Embryonic facial prominence (tissue), 1 donor: ENCODE measurements at regions not wholly inside any gene's neighbourhood (a gene's known extent, or its start where the extent isn't known, plus 50 kb on each side); places are given as distances from the start of the nearest gene placed in this dataset.
"Not testable (repeated sequence)": the region's sequence is repeated elsewhere in the genome, so short reads cannot be mapped to it uniquely, and the experiment has no call there.

Experiments
- DNase-seq: peaks from one replicate; pipeline ENCODE4 v3.0.0-alpha.2; 2016; ENCODE audit errors: extremely low spot score

DNA sequence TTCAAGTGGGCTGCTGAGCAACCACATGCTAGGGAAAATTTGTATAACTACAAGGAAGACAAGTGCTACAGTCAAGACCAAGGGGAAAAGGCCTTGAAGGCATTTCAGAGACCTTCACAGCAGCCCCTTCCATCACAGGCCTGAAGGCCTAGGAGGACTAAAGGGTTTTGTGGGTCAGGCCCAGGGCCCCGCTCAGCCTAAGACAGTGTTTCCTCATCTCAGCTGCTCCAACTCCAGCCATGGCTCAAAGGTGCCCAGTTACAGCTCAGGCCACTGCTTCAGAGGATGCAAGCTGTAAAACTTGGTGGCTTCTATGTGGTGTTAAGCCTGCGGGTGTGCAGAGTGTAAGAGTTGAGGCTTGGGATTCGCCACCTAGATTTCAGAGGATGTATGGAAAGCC is 260.5 kb downstream of the NXPE2 start:
- no peak for DNase-seq

DNA sequence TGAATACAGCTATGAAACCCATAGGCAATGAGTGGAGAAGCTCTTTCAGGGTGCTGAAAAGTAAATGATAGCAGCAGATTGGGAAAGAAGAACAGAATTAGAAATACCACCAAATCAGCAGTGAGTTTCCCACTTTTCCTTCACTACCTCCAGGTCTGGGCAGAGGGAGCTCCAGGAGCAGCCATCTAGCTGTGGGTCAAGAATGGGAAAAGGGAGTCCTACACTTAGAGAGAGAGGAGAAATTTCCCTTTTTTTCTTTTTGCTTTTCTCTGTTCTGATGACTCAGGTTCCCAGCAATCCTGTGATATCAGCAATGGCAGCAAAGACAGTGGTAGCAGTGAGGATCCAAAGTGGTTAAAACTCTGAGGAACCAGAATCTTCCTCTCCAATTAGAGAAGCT is 263.9 kb downstream of the NXPE2 start:
- no peak for DNase-seq

DNA sequence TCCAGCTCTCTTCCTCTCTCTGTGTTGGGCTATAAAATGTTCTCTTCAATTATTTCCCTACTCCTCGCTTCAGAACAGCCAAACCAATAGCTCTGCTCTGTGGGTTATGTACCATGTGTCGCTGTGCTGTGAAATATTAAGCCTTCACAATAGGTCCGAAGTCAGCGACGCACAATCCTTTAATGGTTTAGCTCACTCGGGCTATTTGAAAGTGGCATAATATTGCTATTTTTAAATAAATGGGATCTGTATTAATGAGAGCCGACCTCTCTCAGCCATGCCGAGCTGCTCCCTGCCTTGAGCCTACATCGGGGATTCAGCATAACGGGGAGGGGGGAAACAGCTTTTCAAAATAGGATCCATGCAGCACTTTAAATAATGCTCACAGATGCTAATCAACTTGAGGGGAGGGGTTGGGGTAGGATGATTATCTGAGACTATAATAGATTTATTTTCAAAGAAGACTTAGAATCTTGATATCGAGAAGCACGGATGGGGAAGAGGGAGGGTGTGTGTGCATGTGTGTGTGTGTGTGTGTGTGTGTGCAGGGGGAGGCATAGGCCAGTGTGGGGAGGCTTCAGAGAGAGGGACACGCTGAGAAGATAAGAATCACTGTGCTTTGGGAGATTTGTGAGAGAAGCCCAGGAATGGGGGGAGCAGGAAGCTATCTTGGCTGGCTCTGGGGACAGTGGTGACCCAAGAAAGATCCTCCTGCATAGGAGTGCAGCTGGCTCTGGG is 271.5 kb downstream of the NXPE2 start:
- DNase-seq = no peak

DNA sequence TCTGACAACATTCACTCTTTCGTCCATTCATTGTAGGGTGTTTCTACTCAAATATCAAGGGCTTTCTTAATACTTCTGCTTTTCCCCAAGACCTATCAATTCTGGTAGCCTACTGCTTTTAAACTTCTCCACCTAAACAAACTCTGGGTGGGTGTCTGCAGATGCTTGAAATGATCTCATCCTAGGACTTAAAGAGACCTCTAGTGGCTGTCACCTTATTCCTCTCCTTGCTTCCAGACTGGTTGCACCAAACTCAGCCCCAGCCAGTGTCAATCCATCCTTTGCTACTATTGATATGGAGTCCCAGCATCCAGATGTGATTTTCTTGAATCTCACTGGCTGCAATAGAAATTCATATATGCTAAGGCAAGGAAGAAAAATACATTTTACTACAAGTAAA is 274.7 kb downstream of the NXPE2 start:
- no peak for DNase-seq

DNA sequence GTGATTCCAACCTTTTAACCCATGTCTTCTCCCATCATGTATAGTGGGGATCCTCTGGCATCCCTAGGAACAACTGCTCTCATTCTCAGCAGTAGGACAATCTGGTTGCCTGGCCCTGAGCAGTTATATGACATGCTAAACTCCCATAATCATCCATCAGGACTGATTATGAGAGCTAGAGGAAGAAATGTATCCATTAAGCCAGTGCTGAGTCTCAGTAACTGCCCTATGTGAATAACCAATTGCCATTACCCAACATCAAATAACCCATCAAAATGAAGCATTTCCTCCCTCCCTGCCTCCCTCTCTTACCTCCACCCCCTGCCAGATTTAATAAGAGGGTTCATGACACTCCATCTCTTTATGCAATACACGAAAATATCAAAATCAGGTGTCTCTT is 277.6 kb downstream of the NXPE2 start:
- no peak for DNase-seq

DNA sequence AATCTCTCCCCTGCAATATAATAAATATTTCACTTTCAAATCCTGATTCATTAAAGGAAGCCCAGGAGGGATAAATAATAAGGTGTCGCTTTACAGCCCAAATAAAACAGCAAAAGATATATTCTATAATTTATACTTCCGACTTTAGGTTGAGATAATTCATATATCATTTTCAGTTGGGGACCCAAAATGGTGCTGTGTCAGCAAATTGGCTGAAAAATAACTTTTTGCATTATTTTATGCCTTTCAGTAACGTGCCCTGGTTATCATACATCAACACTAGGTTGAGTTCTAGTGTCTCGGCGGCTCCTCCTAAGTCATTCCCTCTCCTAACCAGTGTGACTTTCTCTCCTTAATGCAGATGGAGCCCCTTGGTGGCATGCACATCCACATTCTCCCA is 278.2 kb downstream of the NXPE2 start:
- no peak for DNase-seq

DNA sequence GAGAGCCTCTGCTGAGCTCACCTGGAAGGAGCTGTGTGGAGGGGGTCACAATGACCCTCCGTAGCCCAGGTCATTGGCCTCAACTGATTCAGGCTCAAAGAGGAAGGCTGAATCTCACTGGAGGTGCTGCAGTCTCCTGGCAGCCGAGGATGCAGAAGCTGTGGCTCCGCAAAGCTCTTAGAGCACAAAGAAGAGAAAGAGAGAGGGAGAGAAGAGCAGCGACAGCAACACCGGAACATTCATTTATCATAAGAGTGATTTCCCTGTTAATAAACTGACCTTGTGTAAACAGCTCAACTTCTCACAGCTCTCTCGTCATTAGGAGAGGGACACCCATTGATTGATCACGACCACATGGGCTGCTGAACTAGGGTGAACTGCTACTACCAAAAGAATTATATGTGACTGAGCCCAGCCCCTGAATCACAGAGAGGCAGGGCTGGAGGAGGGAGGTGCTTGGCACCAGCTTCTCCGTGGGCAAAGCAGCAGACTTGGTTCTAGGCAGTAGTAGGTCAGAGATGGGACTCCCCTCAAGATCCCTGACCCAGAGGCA is 281.7 kb downstream of the NXPE2 start:
- no peak for DNase-seq

DNA sequence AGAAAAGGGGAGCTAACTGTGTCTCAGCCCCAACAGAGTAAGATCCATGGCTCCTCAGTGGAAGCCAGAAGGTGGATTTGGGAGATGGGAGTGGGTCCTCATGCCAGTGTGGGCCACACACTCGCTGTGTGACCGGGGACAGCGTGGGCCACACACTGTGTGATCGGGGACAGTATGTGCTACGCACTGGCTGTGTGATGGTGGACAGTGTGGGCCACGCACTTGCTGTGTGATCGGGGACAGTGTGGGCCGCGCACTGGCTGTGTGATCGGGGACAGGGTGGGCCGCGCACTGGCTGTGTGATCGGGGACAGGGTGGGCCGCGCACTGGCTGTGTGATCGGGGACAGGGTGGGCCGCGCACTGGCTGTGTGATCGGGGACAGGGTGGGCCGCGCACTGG is 282.5 kb downstream of the NXPE2 start:
- not testable (repeated sequence) for DNase-seq

DNA sequence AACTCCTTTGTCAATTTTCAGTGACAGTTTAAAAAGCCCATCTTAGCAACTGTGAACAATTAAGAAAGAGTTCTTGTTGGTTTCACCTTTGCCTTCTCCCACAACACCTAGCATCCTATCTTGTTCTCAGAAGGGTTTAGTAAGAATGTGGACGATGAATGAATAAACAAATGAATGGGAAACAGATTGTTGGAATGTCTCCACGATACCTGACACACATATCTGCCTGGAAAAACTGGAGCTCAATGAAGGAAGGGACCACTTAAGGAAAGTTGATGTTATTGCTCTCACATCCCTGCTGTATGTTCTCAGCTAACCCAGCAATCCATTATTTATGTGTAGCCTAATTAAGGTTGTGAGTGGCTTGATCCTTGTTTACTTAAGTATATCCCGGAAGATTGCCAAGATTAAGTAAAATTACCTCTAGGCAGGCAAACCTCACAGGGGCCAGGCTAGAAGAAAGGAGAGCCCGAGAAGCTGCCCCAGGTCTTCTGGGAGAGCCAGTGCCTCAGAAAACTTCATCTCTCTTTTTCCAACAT is 286.4 kb downstream of the NXPE2 start:
- DNase-seq = no peak

DNA sequence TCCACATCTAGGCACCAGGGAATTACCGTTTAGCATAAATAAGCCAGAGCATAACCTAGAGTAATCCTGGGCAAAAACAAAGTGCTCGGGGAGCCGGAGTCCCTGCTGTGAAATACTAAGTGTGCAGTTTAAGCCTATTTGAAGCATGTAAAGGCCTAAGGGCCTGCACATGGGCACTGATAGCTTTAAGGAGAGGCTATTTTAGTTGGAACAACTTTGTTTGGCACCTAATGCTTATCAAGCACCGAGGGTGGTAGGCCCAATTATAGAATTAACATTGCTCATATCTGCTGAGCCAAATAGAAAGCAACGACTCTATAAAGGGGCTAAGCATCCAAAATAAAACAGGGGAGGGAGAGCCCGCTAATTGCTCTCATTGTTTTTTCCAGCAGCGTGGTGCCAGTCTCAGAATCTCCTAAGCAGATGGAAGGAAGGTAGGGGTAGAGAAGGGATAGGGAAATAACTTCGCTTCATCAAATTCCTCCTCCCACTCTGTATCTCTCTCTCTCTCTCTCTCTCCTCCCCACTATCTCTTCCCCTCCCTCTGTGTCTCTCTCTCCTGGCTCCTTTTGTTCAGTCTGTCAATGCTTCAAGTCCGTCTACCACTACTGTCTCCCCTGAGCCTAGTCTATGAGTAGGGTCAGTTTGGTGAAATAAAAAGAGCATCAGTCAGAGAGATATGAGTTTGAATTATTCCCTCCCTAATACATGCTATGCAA is 292.8 kb downstream of the NXPE2 start:
- DNase-seq = no peak

DNA sequence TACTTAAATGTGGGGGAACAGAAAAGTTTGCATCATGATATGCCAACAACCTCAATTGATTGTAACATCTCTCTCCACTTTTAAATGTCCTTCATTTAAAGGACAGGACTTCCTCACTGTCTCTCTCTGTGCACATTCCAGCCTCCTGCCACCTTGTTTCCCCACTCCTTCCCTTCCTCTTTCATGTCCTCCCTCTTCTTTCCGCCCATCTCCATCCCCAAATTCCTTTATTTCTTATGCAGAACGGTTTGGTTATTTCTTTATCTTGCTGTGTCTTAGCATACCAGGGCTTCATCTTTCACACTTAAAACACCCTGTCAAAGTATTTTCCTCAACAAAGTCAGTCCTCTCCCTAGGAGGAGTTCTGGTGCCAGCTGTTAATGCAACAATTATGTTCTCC is 293.8 kb downstream of the NXPE2 start:
- no peak for DNase-seq

DNA sequence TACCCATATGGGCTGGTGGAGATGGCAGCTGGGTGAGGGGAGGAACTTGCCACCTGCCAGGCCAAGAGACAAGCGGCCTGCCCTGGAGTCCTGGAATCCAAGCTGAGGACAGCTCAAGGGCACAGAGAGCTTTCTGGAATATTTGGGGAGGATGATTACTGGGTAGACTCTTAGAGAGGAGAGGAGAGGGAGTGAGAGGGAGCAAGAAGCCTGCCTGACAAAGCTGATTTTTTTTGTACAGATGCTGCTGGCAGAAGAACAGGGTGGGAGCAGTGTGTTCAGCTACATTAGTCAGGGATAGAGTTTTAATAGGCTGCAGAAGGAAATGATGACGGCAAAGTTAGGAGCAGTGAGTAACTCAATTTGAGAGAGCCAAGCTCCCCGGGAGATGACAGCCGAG is 299.3 kb downstream of the NXPE2 start:
- peak; percentile 55 for DNase-seq

DNA sequence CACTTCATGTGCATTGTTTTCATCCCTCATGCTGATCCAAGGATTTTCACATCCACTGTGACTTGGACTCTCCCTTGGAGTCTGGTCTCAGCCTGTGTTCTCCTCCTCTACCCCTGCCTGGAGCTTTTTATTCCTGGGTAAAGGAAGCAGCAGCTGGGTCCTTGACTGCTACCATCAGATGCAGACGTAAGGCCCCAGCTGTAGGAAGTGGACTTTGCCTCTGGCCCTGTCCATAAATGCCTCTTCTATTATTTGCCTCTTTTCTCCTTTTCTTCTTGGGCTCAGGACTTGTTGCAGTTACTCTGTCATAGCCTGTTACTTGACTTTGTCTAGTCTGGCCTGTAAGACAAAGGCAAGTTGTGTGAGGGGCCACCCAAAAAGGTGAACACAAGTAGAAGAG is 303.8 kb downstream of the NXPE2 start:
- no peak for DNase-seq

DNA sequence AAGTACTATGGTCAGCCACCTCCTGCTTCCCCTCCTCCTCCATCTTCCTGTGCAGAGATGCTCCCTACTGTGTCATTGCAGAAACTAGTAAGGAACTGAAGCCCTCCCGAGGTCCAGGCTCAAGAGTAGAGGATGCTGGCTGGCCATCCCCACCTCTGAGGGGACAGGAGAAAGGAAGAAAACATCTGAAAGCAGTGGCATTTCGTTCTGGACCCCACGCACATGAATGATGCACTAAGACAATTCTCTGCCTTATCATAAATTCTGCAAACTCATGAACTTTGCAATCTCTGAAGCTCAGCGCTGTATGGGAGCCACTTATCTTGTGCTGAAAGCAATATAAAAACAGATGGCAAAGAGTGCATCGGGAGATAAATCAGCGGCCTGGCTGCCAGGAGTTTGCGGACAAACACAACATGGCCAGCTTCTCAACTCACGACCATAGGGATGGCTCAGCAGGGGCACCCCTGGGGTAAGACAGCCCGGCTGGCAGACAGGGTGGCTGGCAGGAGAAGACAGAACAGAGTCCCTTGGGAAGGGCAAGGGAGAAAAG is 306.4 kb downstream of the NXPE2 start:
- DNase-seq = no peak

DNA sequence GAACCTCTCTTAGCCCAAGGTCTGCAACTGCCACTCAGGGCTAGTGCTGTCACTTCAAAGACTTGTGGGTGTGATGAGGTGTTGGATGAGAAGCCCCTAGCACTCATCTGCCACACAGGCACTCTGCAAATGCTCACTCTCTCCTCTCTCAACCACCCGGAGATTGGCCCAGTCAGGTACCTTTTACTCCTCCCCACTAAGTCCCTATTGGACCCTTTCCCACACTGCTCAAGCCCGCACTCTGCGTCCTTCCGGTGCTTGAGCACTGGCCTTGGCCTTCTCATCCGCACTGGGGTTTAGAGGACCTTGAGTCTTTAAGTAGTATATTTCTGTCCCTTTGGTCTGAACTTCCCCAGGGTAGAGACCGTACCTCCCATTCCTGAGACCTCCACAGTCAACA is 308.0 kb downstream of the NXPE2 start:
- DNase-seq = no peak

DNA sequence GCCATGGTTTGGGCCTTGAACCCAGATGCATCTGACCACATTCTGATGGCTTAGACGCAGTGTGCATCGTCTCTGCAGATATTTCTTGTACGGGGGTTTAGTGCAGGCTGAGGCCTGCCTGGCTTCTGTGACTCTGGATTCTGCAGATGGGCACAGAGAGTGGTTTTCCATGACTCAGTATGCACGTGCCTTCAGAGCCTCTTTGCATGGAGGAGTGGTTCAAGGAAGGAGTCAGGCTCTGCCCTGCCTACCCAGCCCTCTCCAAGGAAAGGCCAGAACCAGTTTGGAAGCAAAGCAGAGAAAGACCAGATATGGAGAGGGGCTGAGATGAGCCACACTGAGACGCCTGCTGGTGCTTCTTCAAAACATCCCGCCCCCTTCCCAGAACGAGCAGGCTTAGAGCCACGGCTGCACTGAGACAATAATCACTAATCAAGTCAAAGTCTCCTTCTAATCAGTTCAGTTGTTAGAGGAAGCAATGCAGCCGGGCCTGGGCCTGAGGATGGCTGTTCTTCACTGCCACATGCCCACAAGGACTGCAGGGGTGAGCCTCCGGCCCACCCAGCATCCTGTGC is 308.9 kb downstream of the NXPE2 start:
- DNase-seq = no peak

DNA sequence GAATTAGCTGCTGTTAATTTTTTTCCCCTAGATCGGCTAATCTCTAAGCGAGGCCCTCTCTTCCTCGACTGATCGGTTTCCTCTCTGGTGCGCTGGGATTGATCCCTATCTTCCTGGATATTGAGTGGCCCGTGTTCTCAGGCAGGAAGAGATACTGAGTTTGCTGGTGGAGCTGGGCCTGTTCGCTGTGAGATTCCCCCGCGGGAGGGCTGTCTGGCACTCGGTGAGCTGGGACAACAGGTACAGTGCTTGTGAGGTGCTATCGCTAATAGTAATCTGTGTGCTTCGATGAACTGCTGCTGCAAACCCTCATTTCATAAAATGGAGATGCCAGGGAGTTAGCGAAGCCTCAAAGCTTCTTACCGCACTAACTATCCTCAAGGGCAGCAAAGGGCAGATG is 310.3 kb downstream of the NXPE2 start:
- no peak for DNase-seq

DNA sequence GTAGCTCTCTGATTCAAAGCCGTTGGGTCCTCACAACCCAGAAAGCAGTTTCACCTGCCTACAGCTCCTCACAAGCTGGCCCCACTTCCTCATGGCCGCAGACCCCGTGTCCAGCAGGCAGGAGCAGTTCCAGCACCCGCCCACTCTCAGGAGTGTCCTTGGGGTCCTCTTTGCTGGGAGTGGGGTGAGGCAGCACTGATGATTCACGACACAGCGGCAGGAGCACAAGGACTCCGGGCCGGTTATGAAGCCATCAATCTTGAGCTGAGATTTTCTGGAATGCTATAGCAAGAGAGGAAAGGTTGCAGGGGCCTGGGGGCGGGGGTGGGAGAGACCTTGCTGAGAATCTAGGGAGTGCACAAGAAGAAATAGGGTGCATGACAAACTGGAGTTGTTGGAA is 311.2 kb downstream of the NXPE2 start:
- no peak for DNase-seq

DNA sequence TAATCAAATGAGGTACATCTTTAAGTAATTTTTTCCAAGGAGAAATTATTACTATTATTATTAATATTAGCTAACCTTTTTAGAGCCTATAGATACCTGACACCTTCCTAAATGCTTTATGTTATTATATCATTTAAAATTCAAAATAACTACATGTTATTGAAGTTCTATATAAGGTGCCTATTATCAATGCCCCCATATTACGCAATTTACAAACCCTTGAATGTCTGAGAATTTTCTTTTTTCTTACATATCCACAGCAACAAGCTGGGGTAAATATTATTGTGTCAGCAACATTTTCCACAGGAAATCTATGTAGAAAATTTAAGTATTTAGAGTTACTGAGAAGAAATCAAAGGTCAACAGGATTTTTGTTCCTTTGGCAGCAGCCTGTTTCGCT is 327.3 kb downstream of the NXPE2 start:
- DNase-seq = no peak

DNA sequence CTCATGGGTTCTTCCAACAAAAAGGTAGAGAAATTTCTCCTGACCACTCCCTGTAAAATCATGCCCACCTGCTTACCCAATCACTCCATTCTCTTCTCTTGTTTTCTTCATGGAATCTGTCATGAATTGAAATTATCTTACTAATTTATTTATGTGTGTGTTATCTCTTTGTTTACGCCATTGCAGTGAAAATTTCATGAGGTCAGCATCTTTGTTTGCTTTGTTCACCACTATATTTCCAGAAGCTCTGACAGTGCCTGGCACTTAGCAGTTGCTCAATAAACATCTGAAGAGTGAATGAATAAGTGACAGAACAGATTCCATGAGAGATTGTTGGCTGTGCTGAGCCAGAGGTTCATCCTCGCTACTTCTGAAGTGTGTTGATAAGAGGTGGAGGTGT is 329.5 kb downstream of the NXPE2 start:
- DNase-seq = no peak

DNA sequence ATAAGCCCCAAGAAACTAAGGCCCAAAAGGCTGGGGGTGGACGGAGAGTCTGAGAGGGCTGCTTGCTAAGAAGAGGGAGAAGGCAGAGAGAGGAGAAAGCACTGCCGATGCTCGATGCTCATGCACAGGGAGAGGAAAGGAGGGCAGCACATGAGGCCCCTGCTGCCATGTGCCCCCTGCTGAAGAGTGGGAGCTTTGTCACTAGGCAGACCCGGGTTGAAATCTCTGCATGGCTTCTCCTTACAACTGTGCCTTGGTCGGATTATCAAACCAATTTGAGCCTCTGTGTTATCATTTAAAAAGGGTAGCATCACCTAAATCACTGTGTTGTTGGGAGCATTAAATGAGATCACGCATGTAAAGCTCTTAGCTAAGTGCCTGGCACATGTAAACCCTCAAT is 330.5 kb downstream of the NXPE2 start:
- DNase-seq = no peak

DNA sequence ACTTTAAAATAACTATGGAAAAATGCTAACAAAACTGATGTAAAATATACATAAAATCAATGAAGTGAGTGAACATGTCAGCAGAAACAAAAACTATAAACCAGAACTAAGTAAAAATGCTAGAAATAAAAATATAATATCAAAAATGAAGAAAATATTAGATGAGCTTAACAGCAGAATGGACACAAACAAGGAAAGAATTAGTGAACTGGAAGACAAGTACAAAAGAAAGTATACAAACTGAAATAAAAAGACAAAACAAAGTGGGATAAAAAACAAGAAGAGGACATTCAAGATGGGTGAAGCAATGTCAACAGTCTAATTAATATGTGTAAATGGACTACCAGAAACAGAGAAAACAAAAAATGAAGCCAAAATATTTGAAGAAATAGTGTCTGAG is 339.2 kb downstream of the NXPE2 start:
- no peak for DNase-seq
